Small intestine (tissue), 7 donors: ENCODE measurements at regions not wholly inside any gene's neighbourhood (a gene's known extent, or its start where the extent isn't known, plus 50 kb on each side); places are given as distances from the start of the nearest gene placed in this dataset.
A peak's percentile ranks its signal among the peaks of the same experiment; 100 is the strongest.

Experiments
- DNase-seq, 2 donors: peaks; one replicate each; pipeline versions ENCODE4 v3.0.0 to v3.0.0-alpha.2; 2013
- FAIRE-seq: peaks from 2 replicates; lab custom pipeline; 2012; peaks lifted over from hg19 to GRCh38; lab: Jason Lieb, UNC
- H3K27ac ChIP-seq, 3 donors: one replicate each; pipeline ENCODE4 v1.5.1; 2013; ENCODE audit warnings: low read length in 2 of 3, mild to moderate bottlenecking in 2 of 3, control low read depth in 1 of 3, inconsistent platforms in 1 of 3, low read depth in 1 of 3, moderate library complexity in 1 of 3
- H3K27me3 ChIP-seq, 3 donors: one replicate each; pipeline ENCODE4 v1.6.1; 2013; ENCODE audit warnings: low read length in 3 of 3, inconsistent platforms in 1 of 3; ENCODE audit not compliant: control insufficient read depth in 3 of 3, insufficient read depth in 3 of 3
- H3K36me3 ChIP-seq, 3 donors: one replicate each; pipeline ENCODE4 v1.6.1; 2013; ENCODE audit warnings: low read length in 3 of 3, inconsistent platforms in 1 of 3, low read depth in 1 of 3, mild to moderate bottlenecking in 1 of 3, moderate library complexity in 1 of 3; ENCODE audit not compliant: control insufficient read depth in 3 of 3, insufficient read depth in 2 of 3
- H3K4me1 ChIP-seq, 3 donors: one replicate each; pipeline ENCODE4 v1.6.1; 2013; ENCODE audit warnings: low read length in 2 of 3, inconsistent platforms in 1 of 3, low read depth in 1 of 3, mild to moderate bottlenecking in 1 of 3, moderate library complexity in 1 of 3; ENCODE audit not compliant: control insufficient read depth in 3 of 3, insufficient read depth in 2 of 3
- H3K4me3 ChIP-seq, 3 donors: one replicate each; pipeline ENCODE4 v1.5.1; 2013; ENCODE audit warnings: low read length in 3 of 3, control low read depth in 1 of 3, inconsistent platforms in 1 of 3, low read depth in 1 of 3, mild to moderate bottlenecking in 1 of 3, moderate library complexity in 1 of 3
- H3K9me3 ChIP-seq, 2 donors: one replicate each; pipeline ENCODE4 v1.6.1; 2013; ENCODE audit warnings: low read depth in 1 of 2, low read length in 1 of 2; ENCODE audit not compliant: control insufficient read depth in 2 of 2, insufficient read depth in 1 of 2
- WGBS, 3 donors: extraction: QIAGEN DNeasy Blood & Tissue Kit; methylation state at CpG; one replicate each; pipeline ENCODE4 v1.1.7; 2013; 5-methylcytosine and 5-hydroxymethylcytosine counted together
- donor health status: healthy with polysubstance abuse.
- donor health status: control.
- donor health status: control.
- donor health status: Bipolar disorder and iron deficiency.
- donor health status: healthy.

DNA sequence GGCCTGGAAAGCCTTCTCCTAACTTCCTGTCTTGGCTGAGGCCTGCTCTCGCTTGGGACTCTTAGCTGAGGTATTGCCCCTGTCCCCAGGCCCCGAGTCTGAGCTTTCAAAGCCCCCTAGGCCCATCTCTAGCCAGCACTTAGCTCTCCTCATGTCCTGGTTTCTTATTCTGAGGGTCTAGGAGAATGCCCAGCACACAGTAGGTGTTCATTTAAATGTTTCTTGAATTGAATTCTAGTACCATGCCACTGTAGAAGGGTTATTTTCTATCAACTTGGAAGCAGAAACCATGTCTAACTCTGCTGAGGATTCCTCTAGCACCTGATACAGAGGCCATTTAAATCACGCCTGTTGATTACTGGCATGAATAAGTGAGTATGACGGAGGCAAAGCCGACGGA, 98.5 kb downstream of the VEGFA start:
- no peaks in the 10 kb centered on the region for H3K27me3 ChIP-seq
- DNase-seq (no peak), FAIRE-seq (no peak)
- 90 to 96% (median 91%) methylated on average over 6 of the region's 6 CpGs for WGBS, 3 donors
- peaks cover 0 to 7% (median 0%) of the 10 kb centered on the region in 3 donors for H3K4me1 ChIP-seq
- no peaks in the 10 kb centered on the region for H3K9me3 ChIP-seq
- no peak overlapping the region for H3K4me3 ChIP-seq
- no peak overlapping the region for H3K27ac ChIP-seq
- no peaks in the 10 kb centered on the region for H3K36me3 ChIP-seq

DNA sequence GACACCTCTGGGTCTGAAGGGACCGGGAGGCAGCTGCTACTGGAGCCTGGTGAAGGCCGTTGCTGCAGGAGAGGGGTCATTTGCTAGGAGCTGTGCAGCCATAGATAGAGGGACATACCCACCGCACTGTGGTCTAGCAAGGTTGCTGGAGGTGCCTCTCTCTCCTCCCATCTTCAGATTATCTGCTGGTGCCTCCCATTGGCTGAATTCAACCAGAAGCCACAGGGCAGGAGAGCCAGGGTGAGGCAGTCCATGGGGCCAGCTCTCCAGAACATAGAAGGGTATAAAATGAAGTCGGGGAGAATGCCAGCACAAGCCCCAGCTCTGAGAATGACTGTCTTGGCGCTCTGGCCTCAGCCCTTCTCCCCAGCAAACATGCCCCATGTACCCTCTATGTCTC, 98.0 kb downstream of the VEGFA start:
- no peaks in the 10 kb centered on the region for H3K27me3 ChIP-seq
- H3K4me3 ChIP-seq = no peak overlapping the region
- peaks cover 0 to 7% (median 0%) of the 10 kb centered on the region in 3 donors for H3K4me1 ChIP-seq
- no peaks in the 10 kb centered on the region for H3K9me3 ChIP-seq
- DNase-seq = no peak
- no peaks in the 10 kb centered on the region for H3K36me3 ChIP-seq
- whole genome bisulfite sequencing, 3 donors = 79 to 91% (median 88%) methylated on average over 5 of the region's 5 CpGs
- H3K27ac ChIP-seq = no peak overlapping the region
- FAIRE-seq = no peak

DNA sequence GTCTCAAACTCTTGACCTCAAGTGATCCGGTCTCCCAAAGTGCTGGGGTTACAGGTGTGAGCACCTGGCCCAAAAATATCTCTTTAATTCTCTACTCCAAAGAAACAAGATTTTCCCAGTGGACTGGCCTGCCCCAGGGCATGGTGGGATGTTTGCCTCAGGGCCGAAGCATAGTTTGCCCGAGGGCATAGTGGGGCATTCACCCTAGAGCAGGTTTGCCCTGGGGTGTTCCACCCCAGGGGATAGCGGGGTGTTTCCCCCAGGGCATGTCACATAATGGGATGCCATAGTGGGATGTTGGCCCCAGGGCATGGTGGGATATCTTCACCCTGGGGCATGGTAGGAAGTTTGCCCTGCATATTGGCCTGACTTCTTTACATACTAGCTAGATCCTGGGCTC, 97.2 kb downstream of the VEGFA start:
- H3K4me1 ChIP-seq = peaks cover 0 to 7% (median 0%) of the 10 kb centered on the region in 3 donors
- H3K4me3 ChIP-seq = no peak overlapping the region
- no peaks in the 10 kb centered on the region for H3K36me3 ChIP-seq
- DNase-seq = no peak
- 87 to 93% (median 92%) methylated on average over 4 of the region's 4 CpGs for WGBS, 3 donors
- FAIRE-seq = no peak
- H3K9me3 ChIP-seq = no peaks in the 10 kb centered on the region
- H3K27ac ChIP-seq = no peak overlapping the region
- no peaks in the 10 kb centered on the region for H3K27me3 ChIP-seq

GRCh38 chr6:43865932-43866645, 96.1 kb downstream of the VEGFA start:
- WGBS, 3 donors = 79 to 92% (median 91%) methylated on average over 12 of the region's 12 CpGs
- Histone ChIP-seq H3K27me3 (no peaks in the 10 kb centered on the region), H3K27ac (no peak overlapping the region), H3K4me1 (peaks cover 0 to 7% (median 0%) of the 10 kb centered on the region in 3 donors), H3K9me3 (no peaks in the 10 kb centered on the region), H3K36me3 (no peaks in the 10 kb centered on the region), H3K4me3 (no peak overlapping the region)
- DNase-seq (peak in 1 of 2 donors; percentile 24), FAIRE-seq (no peak)

DNA sequence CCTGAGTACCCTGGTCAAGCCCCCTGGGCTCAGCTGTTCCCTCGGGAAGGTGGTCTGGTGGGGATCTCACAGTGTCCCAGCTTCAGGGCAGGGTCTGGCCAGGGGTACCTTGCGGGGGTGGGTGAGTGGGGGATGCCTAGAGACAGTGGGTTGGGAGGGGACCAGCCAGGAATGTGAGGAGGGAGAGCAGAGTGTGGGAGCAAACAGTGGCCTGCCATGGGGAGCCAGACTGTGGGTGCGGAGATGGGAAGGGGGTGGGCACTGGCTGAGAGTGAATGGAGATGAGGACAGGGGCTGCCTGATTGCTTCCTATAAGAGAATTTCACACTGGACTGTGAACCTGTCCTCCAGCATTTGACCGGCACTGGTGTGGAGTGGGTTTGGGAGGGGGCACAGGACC, 95.1 kb downstream of the VEGFA start:
- peaks cover 0 to 7% (median 0%) of the 10 kb centered on the region in 3 donors for H3K4me1 ChIP-seq
- no peak for FAIRE-seq

DNA sequence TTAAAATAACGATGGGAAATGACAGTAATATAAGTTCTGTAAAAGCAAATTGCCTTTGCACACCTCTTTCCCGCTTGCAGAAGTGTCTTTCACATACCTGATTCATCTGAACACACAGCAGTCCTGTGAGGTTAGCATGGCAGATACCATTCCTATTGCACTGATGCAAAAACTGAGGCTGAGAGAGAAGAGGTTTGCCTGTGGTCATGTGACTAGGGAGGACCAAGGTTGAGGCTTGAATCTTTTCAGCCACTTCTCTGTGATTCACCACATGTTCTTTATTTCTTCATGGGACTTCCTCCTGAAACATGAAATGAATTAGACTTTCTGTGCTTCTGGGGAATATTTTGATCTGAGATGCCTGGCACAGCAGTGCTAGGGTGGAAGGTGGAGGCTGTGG, 92.9 kb downstream of the VEGFA start:
- H3K9me3 ChIP-seq = no peaks in the 10 kb centered on the region
- WGBS, 3 donors = 63 to 81% (median 69%) methylated on average over 2 of the region's 2 CpGs
- no peak for FAIRE-seq
- H3K36me3 ChIP-seq = no peaks in the 10 kb centered on the region
- no peak overlapping the region for H3K4me3 ChIP-seq
- no peaks in the 10 kb centered on the region for H3K4me1 ChIP-seq
- no peak for DNase-seq
- no peaks in the 10 kb centered on the region for H3K27me3 ChIP-seq
- no peak overlapping the region for H3K27ac ChIP-seq

More for the DNA sequence above, 95.1 kb downstream of the VEGFA start:
- no peaks in the 10 kb centered on the region for H3K9me3 ChIP-seq
- no peak for DNase-seq
- no peak overlapping the region for H3K27ac ChIP-seq
- no peaks in the 10 kb centered on the region for H3K36me3 ChIP-seq
- WGBS, 3 donors = 86 to 90% (median 90%) methylated on average over 4 of the region's 4 CpGs
- no peak overlapping the region for H3K4me3 ChIP-seq
- H3K27me3 ChIP-seq = no peaks in the 10 kb centered on the region

GRCh38 chr6:43861212-43861894, 91.3 kb downstream of the VEGFA start:
- no peak overlapping the region for H3K4me3 ChIP-seq
- WGBS, 3 donors = 89 to 91% (median 90%) methylated on average over 14 of the region's 14 CpGs
- FAIRE-seq (no peak), DNase-seq (no peak)
- no peaks in the 10 kb centered on the region for H3K27me3 ChIP-seq
- H3K36me3 ChIP-seq = no peaks in the 10 kb centered on the region
- no peaks in the 10 kb centered on the region for H3K4me1 ChIP-seq
- no peak overlapping the region for H3K27ac ChIP-seq
- no peaks in the 10 kb centered on the region for H3K9me3 ChIP-seq

GRCh38 chr6:43860285-43860684, 90.3 kb downstream of the VEGFA start:
- DNase-seq (no peak), FAIRE-seq (no peak)
- Histone ChIP-seq H3K27ac (no peak overlapping the region), H3K9me3 (no peaks in the 10 kb centered on the region), H3K4me1 (no peaks in the 10 kb centered on the region), H3K27me3 (no peaks in the 10 kb centered on the region), H3K36me3 (no peaks in the 10 kb centered on the region), H3K4me3 (no peak overlapping the region)
- WGBS, 3 donors = 34 to 63% (median 58%) methylated on average over 7 of the region's 7 CpGs
